Naive thymus-derived CD4-positive, alpha-beta T cell (primary cell): ENCODE measurements at regions not wholly inside any gene's neighbourhood (a gene's known extent, or its start where the extent isn't known, plus 50 kb on each side); places are given as distances from the start of the nearest gene placed in this dataset.

Source experiments
- ATAC-seq: fragments of 150-1000 bp; cut with Tn5 transposase; 2 replicates; pipeline ENCODE4 v1.10.0; 2021; ENCODE audit warnings: mild to moderate bottlenecking, moderate library complexity
- CTCF ChIA-PET: fragments of 350-600 bp; sonication (Branson Sonifier 250); formaldehyde crosslinking; loops from one replicate; lab custom pipeline; 2021; ENCODE audit warnings: antibody characterized with exemption; lab: Charles Lee
- POLR2A ChIA-PET: fragments of 350-600 bp; sonication (Branson Sonifier 250); formaldehyde crosslinking; loops from one replicate; lab custom pipeline; 2021; ENCODE audit warnings: antibody characterized with exemption, inconsistent platforms; lab: Charles Lee
- DNase-seq, 9 donors: peaks; one replicate each; pipeline versions ENCODE4 v3.0.0 to v3.0.0-alpha.2; 2020 to 2022; ENCODE audit warnings: mixed read lengths in 1 of 9
- H3K27ac ChIP-seq: one replicate; pipeline ENCODE4 v1.7.0; 2013; ENCODE audit warnings: mild to moderate bottlenecking, low read depth, low read length, moderate library complexity
- H3K27me3 ChIP-seq, 2 donors: one replicate each; pipeline ENCODE4 v1.7.0; 2013; ENCODE audit warnings: low read length in 2 of 2, mild to moderate bottlenecking in 2 of 2, moderate library complexity in 2 of 2; ENCODE audit not compliant: control insufficient read depth in 2 of 2, insufficient read depth in 2 of 2
- H3K36me3 ChIP-seq, 3 experiments: 1 replicate in 2 of 3; 2 replicates in 1 of 3; pipeline ENCODE4 v1.7.0; 2013; ENCODE audit warnings: low read length in 3 of 3, mild to moderate bottlenecking in 3 of 3, moderate library complexity in 1 of 3; ENCODE audit not compliant: insufficient read depth in 3 of 3, control insufficient read depth in 2 of 3
- H3K4me1 ChIP-seq, 2 donors: one replicate each; pipeline ENCODE4 v1.7.0; 2013; ENCODE audit warnings: low read length in 2 of 2, mild to moderate bottlenecking in 2 of 2, moderate library complexity in 1 of 2; ENCODE audit not compliant: control insufficient read depth in 2 of 2, insufficient read depth in 2 of 2
- H3K4me3 ChIP-seq: 2 replicates; pipeline ENCODE4 v1.7.0; 2013; ENCODE audit warnings: mild to moderate bottlenecking, low read length
- H3K9me3 ChIP-seq, 3 experiments: 1 replicate in 2 of 3; 2 replicates in 1 of 3; pipeline ENCODE4 v1.7.0; 2013; ENCODE audit warnings: low read length in 3 of 3; ENCODE audit not compliant: control insufficient read depth in 2 of 3
- H3K27ac Mint-ChIP-seq, 9 donors: one replicate each; pipeline ENCODE4 v1.8.0; 2020 to 2022; ENCODE audit warnings: mixed read lengths in 9 of 9, mild to moderate bottlenecking in 8 of 9, moderate library complexity in 5 of 9, inconsistent platforms in 2 of 9
- H3K27me3 Mint-ChIP-seq, 5 donors: one replicate each; pipeline ENCODE4 v1.8.0; 2021 to 2022; ENCODE audit warnings: mixed read lengths in 5 of 5, mild to moderate bottlenecking in 1 of 5
- H3K36me3 Mint-ChIP-seq, 5 donors: one replicate each; pipeline ENCODE4 v1.8.0; 2020 to 2022; ENCODE audit warnings: mixed read lengths in 5 of 5, mild to moderate bottlenecking in 3 of 5, inconsistent platforms in 1 of 5
- H3K4me1 Mint-ChIP-seq, 7 donors: one replicate each; pipeline ENCODE4 v1.8.0; 2020 to 2022; ENCODE audit warnings: mixed read lengths in 7 of 7, mild to moderate bottlenecking in 3 of 7, inconsistent platforms in 1 of 7
- H3K4me3 Mint-ChIP-seq, 10 donors: one replicate each; pipeline ENCODE4 v1.8.0; 2020 to 2022; ENCODE audit warnings: mild to moderate bottlenecking in 10 of 10, mixed read lengths in 10 of 10, moderate library complexity in 6 of 10, inconsistent platforms in 2 of 10
- H3K9me3 Mint-ChIP-seq, 11 donors: one replicate each; pipeline ENCODE4 v1.8.0; 2020 to 2022; ENCODE audit warnings: mixed read lengths in 11 of 11, mild to moderate bottlenecking in 4 of 11, inconsistent platforms in 1 of 11, moderate library complexity in 1 of 11
- intact Hi-C, 2 donors: fragments of 100-400 bp; cut with micrococcal nuclease; formaldehyde crosslinking; loops; one replicate each; pipeline ENCODE4 v1.15.1; 2023

GRCh38 chr9:135332979-135333748 is 146.4 kb upstream of the PPP1R26 start:
- Mint-ChIP-seq H3K36me3 (no peaks in the 10 kb centered on the region), H3K27me3 (peaks cover 0 to 17% (median 3%) of the 10 kb centered on the region in 5 donors), H3K4me1 (no peaks in the 10 kb centered on the region), H3K4me3 (no peak overlapping the region), H3K27ac (no peak overlapping the region), H3K9me3 (peaks cover 0 to 6% (median 0%) of the 10 kb centered on the region in 11 donors)
- Histone ChIP-seq H3K9me3 (peaks cover 0 to 5% (median 0%) of the 10 kb centered on the region in 3 experiments), H3K4me3 (no peak overlapping the region), H3K4me1 (no peaks in the 10 kb centered on the region), H3K27me3 (no peaks in the 10 kb centered on the region), H3K36me3 (no peaks in the 10 kb centered on the region), H3K27ac (no peak overlapping the region)
- ChIA-PET CTCF (no interaction called here), POLR2A (no interaction called here)
- DNase-seq: no peak
- intact Hi-C loops: no loop called here
- ATAC-seq: no peak

DNA sequence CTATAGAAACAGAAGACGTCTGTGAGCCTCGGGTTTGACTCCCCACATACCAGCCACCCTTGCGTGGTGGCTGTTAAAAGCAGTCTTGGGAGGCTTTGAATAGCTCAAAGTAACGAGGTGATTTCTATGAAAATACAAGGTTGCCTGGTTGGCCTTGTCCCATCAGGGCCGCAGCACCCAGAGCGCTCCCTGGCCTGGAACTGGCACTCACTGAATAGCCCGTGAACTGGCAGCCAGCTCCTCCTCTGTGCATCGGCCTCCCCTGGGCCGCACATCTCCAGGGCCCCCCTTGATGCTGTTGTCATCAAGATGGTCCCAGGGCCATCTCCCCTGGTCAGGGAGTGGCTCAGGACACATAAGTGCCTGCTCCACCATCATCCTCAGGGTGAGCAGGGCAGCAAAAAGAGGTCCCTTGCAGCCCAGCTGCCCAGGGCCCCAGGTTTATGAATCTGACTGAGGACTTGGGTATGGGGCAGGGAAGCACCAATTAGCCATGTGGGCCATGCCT is 144.6 kb upstream of the PPP1R26 start:
- Histone ChIP-seq H3K4me3 (no peak overlapping the region), H3K4me1 (no peaks in the 10 kb centered on the region), H3K27me3 (no peaks in the 10 kb centered on the region), H3K36me3 (no peaks in the 10 kb centered on the region), H3K27ac (no peak overlapping the region), H3K9me3 (peaks cover 0 to 5% (median 0%) of the 10 kb centered on the region in 3 experiments)
- Mint-ChIP-seq H3K27ac (no peak overlapping the region), H3K36me3 (no peaks in the 10 kb centered on the region), H3K4me3 (no peak overlapping the region), H3K9me3 (peaks cover 0 to 6% (median 0%) of the 10 kb centered on the region in 11 donors), H3K27me3 (peaks cover 0 to 17% (median 5%) of the 10 kb centered on the region in 5 donors), H3K4me1 (no peaks in the 10 kb centered on the region)
- no peak for ATAC-seq
- ChIA-PET POLR2A (no interaction called here), CTCF (no interaction called here)
- intact Hi-C loops: no loop called here
- no peak for DNase-seq

- peaks cover 0 to 5% (median 0%) of the 10 kb centered on the region in 3 experiments for H3K9me3 ChIP-seq
- no peaks in the 10 kb centered on the region for H3K4me1 ChIP-seq
- POLR2A ChIA-PET: no interaction called here
- intact Hi-C loops: no loop called here
- DNase-seq (no peak), ATAC-seq (no peak)
- no peak overlapping the region for H3K4me3 Mint-ChIP-seq
- no peaks in the 10 kb centered on the region for H3K27me3 ChIP-seq
- CTCF ChIA-PET: no interaction called here
- no peaks in the 10 kb centered on the region for H3K36me3 Mint-ChIP-seq
- H3K4me1 Mint-ChIP-seq: no peaks in the 10 kb centered on the region
- no peak overlapping the region for H3K27ac Mint-ChIP-seq
- H3K27me3 Mint-ChIP-seq: peaks cover 0 to 24% (median 8%) of the 10 kb centered on the region in 5 donors
- no peak overlapping the region for H3K27ac ChIP-seq
- H3K9me3 Mint-ChIP-seq: peaks cover 0 to 6% (median 0%) of the 10 kb centered on the region in 11 donors
- no peak overlapping the region for H3K4me3 ChIP-seq
- no peaks in the 10 kb centered on the region for H3K36me3 ChIP-seq
These were observed 143.8 kb upstream of the PPP1R26 start for GRCh38 chr9:135335691-135336181.

GRCh38 chr9:135336722-135337527 is 142.7 kb upstream of the PPP1R26 start:
- no peak overlapping the region for H3K4me3 Mint-ChIP-seq
- Histone ChIP-seq H3K4me3 (no peak overlapping the region), H3K4me1 (no peaks in the 10 kb centered on the region), H3K9me3 (peaks cover 0 to 5% (median 0%) of the 10 kb centered on the region in 3 experiments), H3K27ac (no peak overlapping the region), H3K27me3 (no peaks in the 10 kb centered on the region), H3K36me3 (no peaks in the 10 kb centered on the region)
- intact Hi-C loops: no loop called here
- no peaks in the 10 kb centered on the region for H3K36me3 Mint-ChIP-seq
- CTCF ChIA-PET: no interaction called here
- POLR2A ChIA-PET: no interaction called here
- H3K27me3 Mint-ChIP-seq: peaks cover 0 to 19% (median 8%) of the 10 kb centered on the region in 5 donors
- peaks cover 0 to 6% (median 0%) of the 10 kb centered on the region in 11 donors for H3K9me3 Mint-ChIP-seq
- ATAC-seq (peak; percentile 16), DNase-seq (no peak)
- no peaks in the 10 kb centered on the region for H3K4me1 Mint-ChIP-seq
- peak overlapping the region in 1 of 9 donors; percentile 19 for H3K27ac Mint-ChIP-seq

GRCh38 chr9:135338546-135338945 is 141.0 kb upstream of the PPP1R26 start:
- no peaks in the 10 kb centered on the region for H3K27me3 ChIP-seq
- ChIA-PET POLR2A (no interaction called here), CTCF (no interaction called here)
- no peaks in the 10 kb centered on the region for H3K4me1 ChIP-seq
- Mint-ChIP-seq H3K27ac (no peak overlapping the region), H3K27me3 (peaks cover 0 to 23% (median 8%) of the 10 kb centered on the region in 5 donors), H3K4me1 (no peaks in the 10 kb centered on the region), H3K36me3 (no peaks in the 10 kb centered on the region), H3K4me3 (no peak overlapping the region), H3K9me3 (peaks cover 0 to 4% (median 0%) of the 10 kb centered on the region in 11 donors)
- H3K36me3 ChIP-seq: no peaks in the 10 kb centered on the region
- DNase-seq (no peak), ATAC-seq (no peak)
- H3K27ac ChIP-seq: no peak overlapping the region
- peaks cover 0 to under 1% (median 0%) of the 10 kb centered on the region in 3 experiments for H3K9me3 ChIP-seq
- H3K4me3 ChIP-seq: no peak overlapping the region
- intact Hi-C loops: no loop called here

DNA sequence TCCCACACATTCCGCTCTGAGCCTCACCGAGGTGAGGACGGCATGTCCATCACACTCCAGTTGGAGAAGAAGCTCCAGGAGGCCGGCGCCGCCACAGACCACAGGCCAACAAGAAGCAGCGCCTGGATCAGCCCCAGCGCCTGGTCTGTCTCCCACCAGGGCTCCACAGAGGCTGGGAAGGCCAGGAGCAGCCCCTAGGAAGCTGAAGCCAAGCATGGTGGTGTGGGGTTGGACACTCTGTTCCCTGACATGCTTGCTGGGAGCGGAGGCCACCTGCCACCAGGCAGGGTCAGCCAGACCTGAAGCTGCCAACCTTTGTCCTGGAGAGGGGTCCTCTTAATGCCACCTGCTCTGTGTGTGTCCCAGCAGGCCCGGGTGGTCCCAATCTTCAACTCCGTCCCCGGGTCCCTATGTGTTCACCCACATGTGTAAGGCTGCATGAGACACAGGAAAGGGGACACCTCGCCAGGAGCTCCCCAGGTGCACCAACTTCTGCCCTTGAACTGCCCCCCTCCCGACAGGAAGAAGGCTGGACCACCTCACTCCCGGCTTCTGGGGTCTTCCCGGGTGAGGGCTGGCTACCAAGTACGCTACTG is 140.1 kb upstream of the PPP1R26 start:
- Histone ChIP-seq H3K4me3 (no peak overlapping the region), H3K36me3 (no peaks in the 10 kb centered on the region), H3K4me1 (no peaks in the 10 kb centered on the region), H3K9me3 (no peaks in the 10 kb centered on the region), H3K27ac (no peak overlapping the region), H3K27me3 (no peaks in the 10 kb centered on the region)
- POLR2A ChIA-PET: no interaction called here
- no peak for DNase-seq
- intact Hi-C loops: no loop called here
- Mint-ChIP-seq H3K4me3 (no peak overlapping the region), H3K27ac (no peak overlapping the region), H3K4me1 (no peaks in the 10 kb centered on the region), H3K27me3 (peaks cover 0 to 25% (median 8%) of the 10 kb centered on the region in 5 donors), H3K36me3 (no peaks in the 10 kb centered on the region), H3K9me3 (peaks cover 0 to 4% (median 0%) of the 10 kb centered on the region in 11 donors)
- no peak for ATAC-seq
- CTCF ChIA-PET: no interaction called here
